ENCODE measurements at regions not wholly inside any gene's neighbourhood (a gene's known extent, or its start where the extent isn't known, plus 50 kb on each side); places are given as distances from the start of the nearest gene placed in this dataset.
"Not testable (repeated sequence)": the region's sequence is repeated elsewhere in the genome, so short reads cannot be mapped to it uniquely, and the experiment has no call there.

DNA sequence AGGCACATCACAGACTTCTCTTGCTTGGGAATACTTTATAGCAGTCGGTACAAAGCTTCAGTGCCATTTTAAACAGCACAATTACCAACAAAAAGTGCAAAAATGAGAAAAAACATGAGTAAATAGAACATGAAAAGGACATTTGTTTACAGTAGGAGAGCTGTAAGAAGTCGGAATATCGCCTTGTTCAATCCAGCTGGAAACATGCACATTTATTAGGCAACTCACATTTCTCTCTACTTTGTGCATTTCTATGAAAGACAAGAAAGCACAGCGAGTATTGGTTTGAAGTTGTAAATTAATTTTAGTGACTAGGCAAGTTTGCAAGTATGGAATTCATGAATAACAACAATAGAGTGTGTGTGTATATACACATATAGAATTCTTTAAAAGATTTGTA lies 484.7 kb downstream of the DACH1 start:
- no peak overlapping the region for H3K27ac Mint-ChIP-seq
- no peak for DNase-seq
- H3K4me1 Mint-ChIP-seq = peaks cover 9% of the 10 kb centered on the region
- POLR2A ChIA-PET = no interaction called here
- CTCF ChIA-PET = interaction anchor here (0.6 kb wide), 1 partner anchor 14 kb away, joined by 3 read pairs; no protein-coding TSS in a partner anchor
- H3K36me3 Mint-ChIP-seq (ENCODE audit: low read depth) = no peaks in the 10 kb centered on the region
- H3K4me3 Mint-ChIP-seq = no peak overlapping the region
- H3K27me3 Mint-ChIP-seq = no peaks in the 10 kb centered on the region
- peaks cover 2% of the 10 kb centered on the region for H3K9me3 Mint-ChIP-seq

DNA sequence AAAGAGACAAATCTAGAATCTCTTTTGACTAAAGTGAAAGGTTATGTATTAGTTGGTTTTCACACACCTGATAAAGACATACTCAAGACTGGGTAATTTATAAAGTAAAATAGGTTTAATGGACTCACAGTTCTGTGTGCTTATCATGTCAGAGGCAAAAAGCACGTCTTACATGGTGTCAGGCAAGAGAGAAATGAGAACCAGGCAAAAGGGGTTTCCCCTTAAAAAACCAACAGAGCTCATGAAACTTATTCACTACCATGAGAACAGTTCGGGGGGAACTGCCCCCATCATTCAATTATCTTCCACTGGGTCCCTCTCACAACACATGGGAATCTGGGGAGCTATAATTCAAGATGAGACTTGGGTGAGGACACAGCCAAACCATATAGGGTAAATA lies 486.8 kb downstream of the DACH1 start:
- Mint-ChIP-seq H3K9me3 (peaks cover 2% of the 10 kb centered on the region), H3K4me1 (peaks cover 9% of the 10 kb centered on the region), H3K27ac (no peak overlapping the region), H3K27me3 (no peaks in the 10 kb centered on the region), H3K4me3 (no peak overlapping the region), H3K36me3 (ENCODE audit: low read depth) (no peaks in the 10 kb centered on the region)
- POLR2A ChIA-PET = no interaction called here
- CTCF ChIA-PET = interaction anchor here (0.6 kb wide), 1 partner anchor 58 kb away, joined by 3 read pairs; no protein-coding TSS in a partner anchor
- DNase-seq = no peak

GRCh38 chr13:71378961-71379905 lies 487.8 kb downstream of the DACH1 start:
- ChIA-PET POLR2A (no interaction called here), CTCF (no interaction called here)
- Mint-ChIP-seq H3K27me3 (no peaks in the 10 kb centered on the region), H3K4me1 (peaks cover 9% of the 10 kb centered on the region), H3K27ac (no peak overlapping the region), H3K4me3 (no peak overlapping the region), H3K36me3 (ENCODE audit: low read depth) (no peaks in the 10 kb centered on the region), H3K9me3 (peaks cover 2% of the 10 kb centered on the region)
- no peak for DNase-seq

GRCh38 chr13:71374471-71375049 lies 492.4 kb downstream of the DACH1 start:
- CTCF ChIA-PET = no interaction called here

GRCh38 chr13:71368336-71368735 lies 498.7 kb downstream of the DACH1 start:
- no peak for DNase-seq
- H3K36me3 Mint-ChIP-seq (ENCODE audit: low read depth) = no peaks in the 10 kb centered on the region
- H3K27me3 Mint-ChIP-seq = no peaks in the 10 kb centered on the region
- ChIA-PET POLR2A (no interaction called here), CTCF (interaction anchor here (0.6 kb wide), 1 partner anchor 14 kb away, joined by 3 read pairs; no protein-coding TSS in a partner anchor)
- no peaks in the 10 kb centered on the region for H3K4me1 Mint-ChIP-seq
- no peak overlapping the region for H3K4me3 Mint-ChIP-seq
- H3K9me3 Mint-ChIP-seq = no peaks in the 10 kb centered on the region
- no peak overlapping the region for H3K27ac Mint-ChIP-seq

More at GRCh38 chr13:71374471-71375049, 492.4 kb downstream of the DACH1 start:
- no peak for DNase-seq
- Mint-ChIP-seq H3K27ac (no peak overlapping the region), H3K27me3 (no peaks in the 10 kb centered on the region), H3K36me3 (ENCODE audit: low read depth) (no peaks in the 10 kb centered on the region), H3K9me3 (no peaks in the 10 kb centered on the region), H3K4me3 (no peak overlapping the region), H3K4me1 (peaks cover 7% of the 10 kb centered on the region)
- POLR2A ChIA-PET = no interaction called here

DNA sequence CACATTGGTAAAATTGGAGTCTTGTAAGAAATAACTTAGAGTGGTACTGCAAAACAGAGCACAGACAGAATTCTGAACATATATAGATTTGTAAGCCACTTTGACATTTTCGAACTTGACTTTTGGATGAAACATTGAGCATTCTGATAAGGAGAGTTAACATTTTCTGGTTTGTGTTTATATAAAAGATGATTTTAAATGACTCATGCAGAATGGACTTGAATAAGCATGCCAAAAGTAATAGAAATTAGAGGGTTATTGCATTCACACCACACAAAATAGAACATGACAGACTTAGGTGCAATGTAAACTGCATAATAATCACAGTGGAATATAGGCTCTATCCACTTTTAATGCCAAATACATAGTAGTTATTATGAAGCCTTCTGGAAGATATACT lies 507.0 kb downstream of the DACH1 start:
- CTCF ChIA-PET = no interaction called here
- no peak overlapping the region for H3K4me3 Mint-ChIP-seq
- POLR2A ChIA-PET = no interaction called here
- no peaks in the 10 kb centered on the region for H3K27me3 Mint-ChIP-seq
- H3K9me3 Mint-ChIP-seq = no peaks in the 10 kb centered on the region
- no peaks in the 10 kb centered on the region for H3K36me3 Mint-ChIP-seq (ENCODE audit: low read depth)
- H3K27ac Mint-ChIP-seq = no peak overlapping the region
- no peak for DNase-seq
- H3K4me1 Mint-ChIP-seq = no peaks in the 10 kb centered on the region

- CTCF ChIA-PET = no interaction called here
- POLR2A ChIA-PET = no interaction called here
- Mint-ChIP-seq H3K27me3 (no peaks in the 10 kb centered on the region), H3K9me3 (no peaks in the 10 kb centered on the region), H3K4me3 (no peak overlapping the region), H3K27ac (no peak overlapping the region), H3K4me1 (no peaks in the 10 kb centered on the region), H3K36me3 (ENCODE audit: low read depth) (no peaks in the 10 kb centered on the region)
- DNase-seq = no peak
Measured at GRCh38 chr13:71359641-71360040, 507.4 kb downstream of the DACH1 start.

GRCh38 chr13:71358218-71358617 lies 508.8 kb downstream of the DACH1 start:
- no peaks in the 10 kb centered on the region for H3K4me1 Mint-ChIP-seq
- H3K27me3 Mint-ChIP-seq = no peaks in the 10 kb centered on the region
- CTCF ChIA-PET = no interaction called here
- H3K27ac Mint-ChIP-seq = no peak overlapping the region
- no peaks in the 10 kb centered on the region for H3K9me3 Mint-ChIP-seq
- H3K36me3 Mint-ChIP-seq (ENCODE audit: low read depth) = no peaks in the 10 kb centered on the region
- no peak overlapping the region for H3K4me3 Mint-ChIP-seq
- no peak for DNase-seq
- POLR2A ChIA-PET = no interaction called here

DNA sequence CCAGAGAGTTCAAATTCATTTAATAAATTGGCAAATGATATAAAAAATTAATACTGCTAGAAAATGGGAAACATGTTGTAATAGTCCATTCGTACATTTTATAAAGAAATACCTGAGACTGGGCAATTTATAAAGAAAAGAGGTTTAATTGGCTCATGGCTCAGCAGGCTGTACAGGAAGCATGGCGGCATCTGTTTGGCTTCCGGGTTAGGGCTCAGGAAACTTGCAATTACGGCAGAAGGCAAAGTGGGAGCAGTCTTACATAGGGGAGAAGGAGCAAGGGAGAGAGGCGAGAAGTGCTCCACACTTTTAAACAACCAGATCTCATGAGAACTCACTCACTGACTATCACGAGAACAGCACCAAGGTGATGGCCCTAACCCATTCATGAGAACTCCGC lies 512.0 kb downstream of the DACH1 start:
- CTCF ChIA-PET = no interaction called here
- H3K4me1 Mint-ChIP-seq = no peaks in the 10 kb centered on the region
- H3K27me3 Mint-ChIP-seq = no peaks in the 10 kb centered on the region
- H3K27ac Mint-ChIP-seq = no peak overlapping the region
- no peaks in the 10 kb centered on the region for H3K9me3 Mint-ChIP-seq
- no peak overlapping the region for H3K4me3 Mint-ChIP-seq
- no peak for DNase-seq
- POLR2A ChIA-PET = no interaction called here
- H3K36me3 Mint-ChIP-seq (ENCODE audit: low read depth) = no peaks in the 10 kb centered on the region

DNA sequence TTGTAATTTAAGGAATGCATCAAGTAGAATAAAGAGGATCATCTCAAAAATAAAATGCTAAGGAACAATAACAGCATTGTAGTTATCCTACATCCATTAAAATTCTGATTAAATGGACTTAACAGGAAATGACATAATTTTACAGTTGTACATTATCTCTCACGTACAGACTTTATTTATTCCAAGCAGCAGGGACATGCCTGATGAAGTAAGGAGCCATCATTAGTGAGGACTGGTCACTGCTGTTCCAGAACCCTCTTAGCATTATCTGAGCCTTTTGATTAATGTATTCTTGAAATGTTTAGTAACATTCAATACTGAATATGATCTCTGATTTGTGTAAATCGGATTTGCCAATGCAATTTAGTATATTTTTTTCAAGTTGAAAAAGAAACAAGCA lies 516.1 kb downstream of the DACH1 start:
- Mint-ChIP-seq H3K27ac (no peak overlapping the region), H3K36me3 (ENCODE audit: low read depth) (no peaks in the 10 kb centered on the region), H3K9me3 (peaks cover 3% of the 10 kb centered on the region), H3K4me1 (no peaks in the 10 kb centered on the region), H3K4me3 (no peak overlapping the region), H3K27me3 (no peaks in the 10 kb centered on the region)
- ChIA-PET CTCF (no interaction called here), POLR2A (no interaction called here)
- no peak for DNase-seq

GRCh38 chr13:71345856-71346255 lies 521.1 kb downstream of the DACH1 start:
- H3K9me3 Mint-ChIP-seq; POLR2A ChIA-PET; H3K4me1 Mint-ChIP-seq; H3K4me3 Mint-ChIP-seq; H3K27ac Mint-ChIP-seq; CTCF ChIA-PET; DNase-seq; H3K27me3 Mint-ChIP-seq; H3K36me3 Mint-ChIP-seq (ENCODE audit: low read depth): not testable (repeated sequence)

DNA sequence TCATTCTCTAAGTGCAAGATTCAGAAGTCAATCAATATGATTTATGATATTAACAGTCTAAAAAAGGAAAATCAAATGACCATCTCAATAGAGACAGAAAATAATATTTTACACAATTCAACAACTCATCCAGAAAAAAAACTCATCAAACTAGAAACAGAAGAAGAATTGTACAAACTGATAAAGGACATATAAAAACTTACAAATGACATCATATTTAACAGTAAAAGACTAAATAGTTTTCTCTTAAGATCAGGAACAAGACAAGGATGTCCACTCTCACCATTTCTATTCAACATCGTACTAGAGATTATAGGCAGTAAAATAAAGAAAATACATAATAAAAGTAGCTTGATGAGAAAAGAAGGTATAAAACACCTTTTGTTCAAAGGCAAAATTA lies 527.3 kb downstream of the DACH1 start:
- CTCF ChIA-PET = no interaction called here
- POLR2A ChIA-PET = no interaction called here
- no peak overlapping the region for H3K4me3 Mint-ChIP-seq
- no peaks in the 10 kb centered on the region for H3K9me3 Mint-ChIP-seq
- no peak overlapping the region for H3K27ac Mint-ChIP-seq
- H3K27me3 Mint-ChIP-seq = no peaks in the 10 kb centered on the region
- DNase-seq = no peak
- H3K4me1 Mint-ChIP-seq = no peaks in the 10 kb centered on the region
- no peaks in the 10 kb centered on the region for H3K36me3 Mint-ChIP-seq (ENCODE audit: low read depth)

DNA sequence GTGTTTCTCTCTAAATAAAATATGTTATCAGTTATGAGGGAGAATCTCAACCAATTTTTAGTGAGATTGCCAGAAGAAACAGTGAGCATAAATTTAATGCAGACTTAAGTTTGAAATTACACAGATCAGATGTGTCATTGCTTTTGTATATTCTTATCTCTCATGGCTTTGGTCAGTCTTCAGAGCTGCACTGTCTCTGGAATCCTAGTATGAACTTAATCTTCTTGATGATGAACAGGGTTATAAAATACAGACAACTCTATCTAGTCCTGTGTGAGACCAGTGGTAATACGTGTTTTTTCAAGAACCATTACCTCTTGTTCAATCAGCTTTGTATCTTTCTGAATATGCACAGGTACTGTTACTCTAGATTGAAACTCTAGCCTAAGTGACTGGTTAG lies 528.0 kb downstream of the DACH1 start:
- ChIA-PET CTCF (no interaction called here), POLR2A (no interaction called here)
- H3K27ac Mint-ChIP-seq = no peak overlapping the region
- no peaks in the 10 kb centered on the region for H3K9me3 Mint-ChIP-seq
- no peaks in the 10 kb centered on the region for H3K4me1 Mint-ChIP-seq
- H3K4me3 Mint-ChIP-seq = no peak overlapping the region
- no peaks in the 10 kb centered on the region for H3K36me3 Mint-ChIP-seq (ENCODE audit: low read depth)
- DNase-seq = no peak
- H3K27me3 Mint-ChIP-seq = no peaks in the 10 kb centered on the region

DNA sequence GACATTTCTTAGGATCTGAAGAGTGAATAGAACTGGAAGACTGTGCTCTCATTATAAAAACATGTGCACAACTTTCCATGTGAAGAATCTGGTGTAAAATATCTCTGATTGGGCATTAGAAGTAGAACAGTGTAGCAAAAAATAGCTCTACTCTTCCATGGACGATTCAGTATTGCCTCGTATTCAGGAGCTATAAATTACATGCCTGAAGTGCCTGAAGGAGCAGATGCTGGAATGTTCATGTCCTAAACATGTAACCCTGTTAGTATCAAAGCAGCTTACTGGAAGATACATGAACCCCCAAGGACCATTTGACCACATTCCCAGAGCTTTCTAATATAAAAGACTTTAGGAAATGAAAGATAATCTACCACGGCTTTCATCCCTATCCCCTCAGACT lies 528.9 kb downstream of the DACH1 start:
- no peak for DNase-seq
- no peak overlapping the region for H3K27ac Mint-ChIP-seq
- H3K27me3 Mint-ChIP-seq = no peaks in the 10 kb centered on the region
- ChIA-PET POLR2A (no interaction called here), CTCF (no interaction called here)
- no peaks in the 10 kb centered on the region for H3K4me1 Mint-ChIP-seq
- H3K4me3 Mint-ChIP-seq = no peak overlapping the region
- no peaks in the 10 kb centered on the region for H3K9me3 Mint-ChIP-seq
- H3K36me3 Mint-ChIP-seq (ENCODE audit: low read depth) = no peaks in the 10 kb centered on the region

All from activated CD4-positive, alpha-beta T cell treated with anti-CD3 and anti-CD28 coated beads, Interleukin-2, amount 10 ng/mL, durations not matched to agents 7 days and 5 days (primary cell).